ENCODE measurements at regions not wholly inside any gene's neighbourhood (a gene's known extent, or its start where the extent isn't known, plus 50 kb on each side); places are given as distances from the start of the nearest gene placed in this dataset.
"Not testable (repeated sequence)": the region's sequence is repeated elsewhere in the genome, so short reads cannot be mapped to it uniquely, and the experiment has no call there.

DNA sequence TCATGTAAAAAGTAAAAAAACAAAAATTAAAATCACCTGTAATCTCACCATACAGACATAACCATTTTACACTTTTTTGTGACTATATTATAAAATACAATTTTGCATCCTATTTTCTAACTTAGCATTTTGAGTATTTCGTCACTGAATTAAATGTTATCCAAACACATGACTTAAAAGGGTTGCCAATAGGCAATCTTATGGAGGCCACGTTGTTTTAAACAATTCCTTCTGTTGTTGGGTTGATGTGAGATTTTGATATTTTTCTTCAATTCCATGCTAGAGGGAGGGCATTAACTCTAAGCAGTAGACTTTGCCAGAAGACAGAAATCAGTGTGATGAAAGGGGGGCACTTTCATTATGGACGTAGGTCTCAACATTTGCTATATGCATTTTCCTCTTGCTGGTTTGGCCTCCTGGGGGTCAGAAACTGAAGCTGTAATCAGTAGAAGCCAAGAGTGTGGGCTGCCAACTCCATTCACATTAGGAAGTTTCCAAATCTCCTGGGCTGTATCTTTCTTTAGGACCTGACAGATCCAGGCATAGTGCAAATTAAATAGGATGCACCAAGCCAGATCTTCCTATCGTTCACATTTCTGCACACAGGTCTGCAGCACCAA is 614.2 kb upstream of the CLINT1 start:
- no peak for DNase-seq

DNA sequence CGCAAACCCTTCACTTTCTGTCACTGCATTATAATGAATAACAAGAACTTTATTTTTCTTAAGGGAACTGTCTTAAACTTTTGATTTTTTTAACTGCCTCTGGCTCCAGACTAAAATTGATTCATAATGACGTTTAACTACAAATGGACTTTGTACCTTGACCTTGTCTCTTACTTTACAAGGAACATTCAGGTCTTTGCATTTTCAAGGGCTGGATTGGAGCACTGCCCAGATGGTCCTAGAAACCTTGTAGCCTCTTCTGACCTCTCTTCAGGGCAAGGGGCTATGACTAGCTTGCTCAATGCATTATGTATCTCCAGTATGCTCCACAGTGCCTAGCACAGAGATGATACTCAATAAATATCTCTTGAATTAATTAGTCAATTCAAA is 612.6 kb upstream of the CLINT1 start:
- no peak for DNase-seq

DNA sequence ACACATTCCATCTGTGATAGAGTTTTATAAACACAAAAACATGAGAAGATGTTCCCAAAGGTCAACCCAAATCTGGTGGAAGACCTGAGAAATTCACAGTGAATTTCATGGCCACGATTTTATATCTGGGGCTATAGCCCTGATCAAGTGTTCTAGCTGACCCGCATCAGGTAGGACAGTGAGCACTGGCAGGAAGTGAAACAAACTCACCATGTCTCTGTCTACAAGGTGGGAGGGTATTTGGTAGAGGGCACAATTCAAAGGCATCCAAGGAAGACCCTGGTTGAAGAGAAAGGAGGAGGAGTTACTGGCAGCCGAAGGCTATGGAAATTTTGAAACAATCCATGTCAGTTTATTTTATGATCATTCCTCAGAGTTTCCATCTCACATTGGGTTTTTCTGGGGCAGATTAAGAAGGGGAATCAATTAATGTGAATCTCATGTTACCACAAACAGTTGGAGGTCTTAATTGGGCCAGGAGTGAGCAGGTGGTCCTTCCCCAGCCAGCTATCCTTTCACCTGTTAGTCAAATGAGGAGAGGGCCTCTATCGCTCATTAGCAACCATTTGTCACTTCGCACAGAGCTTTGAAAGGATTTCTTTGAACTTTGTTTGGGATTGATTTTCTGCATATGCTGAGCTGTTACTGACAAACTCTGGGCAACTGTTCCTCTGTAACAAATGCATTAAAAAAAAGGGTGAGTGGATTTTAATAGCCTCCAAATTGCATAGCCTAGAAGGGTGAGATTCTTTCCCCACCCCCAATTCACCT is 612.0 kb upstream of the CLINT1 start:
- DNase-seq, result no peak

DNA sequence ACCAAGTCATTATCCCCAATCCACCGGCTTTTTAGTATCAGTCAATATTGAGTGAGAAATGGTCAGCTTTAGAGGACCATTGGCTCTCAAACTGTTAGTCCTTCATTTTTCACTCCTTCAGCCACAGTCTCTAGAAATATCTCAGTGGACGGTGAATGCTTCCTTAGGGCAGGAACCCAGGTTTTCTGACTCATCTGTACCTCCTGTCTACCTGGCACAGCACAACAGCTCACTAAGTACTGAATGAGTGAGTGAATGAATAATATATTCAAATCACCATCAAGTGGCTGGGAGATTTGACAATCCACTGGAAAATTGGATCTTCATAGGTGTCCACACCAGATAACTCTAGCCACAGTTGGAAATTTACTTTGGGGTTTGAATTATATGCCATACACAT is 609.5 kb upstream of the CLINT1 start:
- no peak for DNase-seq

DNA sequence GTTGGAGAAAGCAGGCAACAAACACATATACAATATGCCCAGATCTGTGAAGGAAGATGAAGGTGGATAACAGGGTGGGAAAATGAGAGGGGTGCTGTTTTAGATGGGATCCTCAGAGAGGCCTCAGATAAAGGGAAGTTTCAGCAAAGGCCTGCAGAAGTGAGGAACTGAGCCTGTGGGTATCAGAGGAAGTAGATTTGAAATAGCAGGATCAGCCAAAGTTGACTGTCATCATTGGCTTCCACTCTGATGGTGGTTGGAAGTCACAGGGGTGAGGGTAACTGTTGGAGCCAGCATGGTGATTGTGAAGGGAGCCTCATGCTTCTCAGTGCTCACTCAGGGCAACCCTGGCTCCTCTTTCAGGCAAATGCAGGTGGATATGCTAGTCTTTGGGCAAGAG is 607.2 kb upstream of the CLINT1 start:
- DNase-seq, result no peak

DNA sequence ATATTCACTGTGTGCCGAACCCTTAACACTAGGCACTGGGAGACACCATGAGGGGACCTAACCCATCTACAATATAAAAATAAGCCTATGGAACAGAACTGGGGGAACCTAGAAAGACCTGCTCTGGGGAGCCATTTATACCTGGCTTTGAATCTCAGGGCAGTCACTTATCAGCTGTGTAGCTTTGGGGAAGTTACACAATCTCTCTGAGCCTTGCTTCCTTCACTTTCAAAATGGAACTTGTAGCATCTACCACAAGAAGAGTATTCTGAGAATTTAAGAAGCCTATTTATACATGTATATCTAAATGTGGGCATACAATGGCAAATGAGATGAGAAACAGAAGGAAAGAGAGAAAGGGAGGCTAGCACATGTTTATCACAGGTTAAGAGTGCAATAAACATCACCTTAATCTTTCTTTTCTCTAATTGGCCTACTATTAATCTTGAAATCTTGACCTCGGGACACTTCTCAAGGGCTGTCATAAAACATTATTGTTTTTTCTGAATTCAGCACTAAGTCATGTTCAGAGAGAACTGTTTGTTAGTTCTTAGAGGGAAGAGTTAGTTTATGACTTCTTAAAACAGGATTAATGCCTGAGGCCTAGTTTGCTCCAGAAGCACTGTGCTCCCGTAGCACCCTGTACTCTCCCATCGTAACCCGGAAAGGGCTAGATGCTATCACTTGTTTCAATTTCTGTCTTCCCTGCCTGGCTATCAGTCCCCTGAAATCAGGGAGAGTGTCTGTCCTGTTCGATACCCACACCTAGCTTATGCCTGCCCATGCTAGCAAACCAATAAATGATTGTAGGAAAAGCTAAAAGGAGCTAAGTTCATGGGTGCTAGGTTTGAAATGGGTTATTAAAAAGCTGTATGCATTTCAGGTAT is 606.4 kb upstream of the CLINT1 start:
- no peak for DNase-seq

DNA sequence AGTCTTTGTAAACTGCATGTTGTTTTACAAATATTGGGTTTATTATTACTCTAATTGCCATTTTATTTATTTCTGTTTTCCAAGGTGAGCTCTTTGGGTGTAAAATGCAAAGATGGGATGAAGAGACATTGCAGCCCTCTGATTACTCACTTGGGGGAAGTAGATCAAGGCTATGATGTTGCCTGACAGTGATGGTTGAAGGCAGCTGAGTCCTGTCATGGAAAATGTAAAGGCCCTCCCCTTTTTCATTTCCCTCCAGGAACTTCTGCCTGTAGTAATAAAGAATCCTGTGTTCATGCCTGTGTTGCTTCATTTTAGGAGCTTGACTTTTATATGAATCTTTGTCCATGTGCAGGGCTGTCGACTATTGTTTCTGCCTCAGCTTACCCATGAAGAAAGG is 605.4 kb upstream of the CLINT1 start:
- DNase-seq, result no peak

DNA sequence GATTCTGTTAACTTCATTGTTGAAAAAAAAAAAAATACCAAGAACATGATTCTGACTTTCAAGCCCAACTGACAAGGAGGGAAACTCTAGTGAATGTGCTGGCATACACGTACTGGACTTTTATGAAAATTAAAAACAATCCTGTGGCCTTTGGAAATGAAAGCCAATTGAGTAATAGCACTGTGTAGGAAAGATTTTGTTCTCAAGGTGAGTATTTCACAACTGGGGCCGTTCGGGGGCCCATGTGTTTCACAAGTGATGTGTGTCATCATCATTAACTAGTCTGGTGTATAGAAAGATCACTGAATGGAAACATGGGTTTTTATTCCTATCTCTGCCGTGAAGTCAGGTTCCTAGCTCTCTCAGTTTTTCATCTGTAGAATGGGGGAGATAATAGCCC is 605.0 kb upstream of the CLINT1 start:
- no peak for DNase-seq

DNA sequence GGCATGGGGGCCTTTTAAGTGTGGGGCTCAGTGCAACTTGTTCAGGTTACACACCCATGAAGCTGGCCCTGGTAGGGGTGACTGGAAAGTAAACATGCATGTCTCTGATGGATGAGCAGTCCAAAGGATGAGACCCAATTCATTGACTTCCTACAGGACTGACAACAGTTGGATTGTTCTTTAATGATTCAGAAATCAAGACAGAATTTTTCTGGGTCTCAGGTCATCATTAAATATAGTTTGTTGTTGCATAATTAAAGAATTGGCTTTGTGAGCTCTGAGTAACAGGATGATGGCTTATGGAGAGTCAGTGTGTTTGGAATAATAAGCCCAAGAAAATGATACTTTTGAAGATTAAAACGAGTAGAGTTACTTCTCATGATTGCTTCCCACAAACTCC is 604.2 kb upstream of the CLINT1 start:
- no peak for DNase-seq

DNA sequence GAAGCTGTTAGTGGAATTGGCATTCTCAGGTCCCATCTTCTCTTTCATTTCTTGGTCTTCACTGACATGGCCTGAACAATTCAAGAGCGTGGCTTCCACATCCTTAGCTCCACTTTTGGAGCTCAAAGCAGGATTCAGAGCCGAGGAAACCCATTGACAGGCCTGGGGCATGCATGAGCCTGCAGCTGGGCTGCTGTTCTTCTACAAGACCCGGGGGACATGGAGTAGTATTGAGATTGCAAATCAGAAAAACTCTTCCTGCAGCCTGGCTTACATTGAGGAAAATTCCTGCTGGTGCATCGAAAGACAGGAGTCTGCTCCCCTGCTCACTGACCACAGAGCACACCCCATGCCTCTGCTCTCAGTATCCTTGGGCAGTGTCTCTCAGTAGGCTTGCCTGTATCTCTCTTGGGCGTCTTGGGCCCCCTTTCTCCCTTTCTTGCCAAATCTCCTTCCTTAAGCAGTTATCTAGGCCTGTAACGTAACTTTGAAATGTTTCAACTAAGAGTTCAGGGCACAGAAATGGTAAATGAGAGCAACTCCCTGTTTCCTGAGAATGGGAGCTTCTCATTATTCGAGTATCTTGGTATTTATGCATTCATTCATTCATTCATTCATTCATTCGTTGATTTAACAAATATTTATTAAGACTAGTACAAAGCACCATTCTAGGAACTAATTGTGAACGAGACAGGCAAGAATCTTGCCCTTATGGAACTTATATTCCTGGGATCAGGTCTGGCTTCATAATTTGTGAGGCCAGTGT is 603.6 kb upstream of the CLINT1 start:
- no peak for DNase-seq

DNA sequence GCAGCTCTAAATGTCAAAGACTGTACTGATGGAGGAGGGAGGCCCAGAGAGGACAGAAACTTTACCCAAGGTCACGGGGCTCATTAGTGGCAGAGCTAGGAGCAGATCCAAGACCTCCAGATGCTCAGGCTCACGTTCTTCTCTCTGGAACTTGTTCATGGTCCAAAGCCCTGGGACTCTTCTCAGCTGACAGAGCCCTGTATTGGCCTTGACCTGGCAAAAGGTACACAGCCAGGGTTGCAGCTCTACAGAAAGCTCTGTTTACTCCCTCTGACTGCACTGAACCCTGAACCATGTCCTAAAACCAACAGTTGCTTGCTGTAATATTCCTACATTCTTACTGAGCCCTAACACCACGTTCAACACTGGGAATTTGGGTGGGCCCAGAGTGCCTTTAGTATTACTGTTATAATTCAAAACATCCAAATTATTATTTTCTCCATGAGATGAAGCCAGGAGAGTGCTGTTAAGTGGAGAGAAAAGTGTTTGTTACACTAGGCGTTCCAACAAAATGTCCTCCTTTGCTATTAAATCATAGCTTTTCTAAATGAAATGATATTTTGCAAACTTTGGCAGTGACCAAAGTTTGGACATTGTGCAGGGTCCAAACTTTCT is 602.4 kb upstream of the CLINT1 start:
- DNase-seq, result no peak

DNA sequence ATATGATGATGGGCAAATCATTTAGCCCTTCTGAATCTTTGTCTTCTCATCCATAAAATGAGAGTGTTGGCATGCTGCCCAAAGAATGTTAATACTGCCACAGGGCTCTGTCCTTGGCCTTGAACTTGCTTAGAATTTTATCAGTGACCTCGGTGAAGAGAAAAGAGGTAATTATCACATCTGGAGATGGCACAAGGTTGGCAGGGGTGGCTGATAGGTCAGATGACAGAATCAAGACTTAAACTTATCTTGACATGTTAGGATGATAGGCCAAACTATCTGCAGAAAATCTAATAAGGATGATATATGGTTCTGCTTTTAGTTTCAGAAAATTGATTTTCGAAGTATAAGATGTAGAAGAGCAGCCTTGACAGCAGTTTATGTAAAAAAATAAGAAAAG is 599.1 kb upstream of the CLINT1 start:
- no peak for DNase-seq

DNA sequence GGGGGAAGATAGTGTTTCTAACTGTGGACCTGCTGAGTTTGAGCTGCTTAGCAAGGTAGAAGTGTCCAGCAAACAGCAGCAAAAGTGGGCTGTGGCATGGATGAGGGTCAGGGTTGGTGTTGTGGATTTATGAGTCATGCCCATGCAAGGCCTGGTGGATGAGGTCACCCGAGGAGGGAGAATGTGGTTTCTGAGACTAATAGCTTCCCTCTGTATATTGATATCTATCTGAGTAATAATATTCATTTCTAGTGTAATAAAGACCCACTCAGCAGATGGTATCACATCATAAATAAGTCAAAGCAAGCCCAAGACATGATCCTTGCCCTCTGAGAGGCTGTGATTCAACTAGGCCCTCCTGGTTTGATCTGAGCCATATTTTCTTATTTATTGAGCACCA is 597.8 kb upstream of the CLINT1 start:
- peak; percentile 78 for DNase-seq

DNA sequence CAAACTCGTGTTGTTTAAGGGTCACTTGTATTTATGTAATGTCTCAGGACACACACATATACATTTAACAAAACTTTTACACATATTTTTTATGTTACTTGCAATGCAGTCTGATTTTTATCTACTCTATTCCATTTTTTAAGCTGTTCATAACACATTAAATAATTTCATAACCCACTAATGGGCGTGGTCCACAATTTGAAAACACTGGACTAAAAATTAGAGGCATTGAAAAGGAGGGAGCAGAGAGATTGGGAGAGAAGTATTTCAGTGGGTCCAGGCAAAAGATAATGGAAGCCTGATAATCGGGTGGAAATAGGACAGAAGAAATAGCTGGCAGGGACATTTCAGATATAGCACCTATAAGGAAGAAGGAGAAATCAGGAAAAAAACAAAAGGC is 597.3 kb upstream of the CLINT1 start:
- DNase-seq, result no peak

DNA sequence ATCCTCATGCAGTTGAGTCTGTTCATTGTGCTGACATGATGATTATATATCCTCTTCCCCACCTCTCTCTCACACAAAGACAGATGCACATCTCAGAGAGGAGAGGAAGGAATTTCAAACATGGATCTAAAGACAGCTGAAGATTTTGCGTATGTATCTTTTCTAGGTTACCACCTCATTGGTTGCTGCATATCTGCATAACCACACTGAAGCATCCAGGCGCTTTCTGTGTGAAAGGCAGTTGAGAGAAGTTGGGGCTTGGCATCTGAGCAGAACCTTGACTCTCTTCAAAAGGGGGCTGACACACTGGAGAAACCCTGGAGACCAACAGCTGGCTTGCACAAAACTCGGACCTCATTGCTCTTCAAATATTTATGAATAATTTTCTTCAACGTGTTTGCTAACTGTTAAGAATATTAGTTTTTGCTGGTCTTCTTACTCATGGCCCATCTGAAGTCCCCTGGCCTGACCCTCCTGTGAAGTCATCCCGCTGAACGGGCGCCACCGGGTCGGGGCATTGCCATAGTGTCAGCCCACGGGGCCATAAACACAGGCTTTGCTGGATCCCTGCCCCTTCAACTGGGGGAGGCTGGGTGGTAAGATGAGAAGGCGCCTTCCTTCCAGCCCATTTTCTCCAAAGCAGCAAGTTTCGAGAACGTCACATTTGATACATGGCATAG is 593.2 kb upstream of the CLINT1 start:
- no peak for DNase-seq

DNA sequence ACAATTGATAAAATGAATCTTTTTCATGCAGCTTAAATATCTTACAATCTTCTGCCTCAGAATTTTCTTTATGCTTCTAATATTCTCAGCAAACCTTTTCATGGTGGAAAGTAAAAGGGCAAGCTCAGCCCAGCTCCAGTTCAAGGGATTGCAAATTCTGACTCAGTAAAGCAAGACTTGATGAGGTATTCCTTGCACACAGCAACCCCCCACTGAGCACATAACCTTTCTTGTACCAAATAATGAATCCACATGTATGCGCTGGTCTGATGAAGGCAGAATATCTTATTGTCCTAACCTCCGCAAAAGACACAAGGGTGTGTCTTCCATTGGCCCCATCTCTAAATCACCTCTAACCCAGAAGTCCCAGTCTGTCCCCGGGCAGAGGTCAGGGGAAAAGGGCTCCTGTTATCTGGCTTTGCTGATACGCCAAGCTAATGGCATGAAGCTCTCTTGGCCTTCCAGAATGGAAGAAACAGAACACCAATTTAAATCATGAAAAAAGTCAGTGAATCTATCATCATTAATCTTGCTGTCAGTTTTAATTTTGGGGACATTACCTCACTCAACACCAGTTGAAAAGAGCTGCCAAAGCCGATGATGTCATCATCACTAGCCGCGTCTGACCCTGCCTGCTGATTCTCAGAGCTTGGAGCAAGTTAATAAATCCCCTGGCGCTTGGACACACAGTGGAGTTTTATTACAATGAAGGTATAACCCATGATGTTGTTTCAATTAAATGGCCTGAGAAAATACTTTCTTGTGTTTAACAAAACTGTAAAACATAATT is 592.5 kb upstream of the CLINT1 start:
- DNase-seq, result no peak

DNA sequence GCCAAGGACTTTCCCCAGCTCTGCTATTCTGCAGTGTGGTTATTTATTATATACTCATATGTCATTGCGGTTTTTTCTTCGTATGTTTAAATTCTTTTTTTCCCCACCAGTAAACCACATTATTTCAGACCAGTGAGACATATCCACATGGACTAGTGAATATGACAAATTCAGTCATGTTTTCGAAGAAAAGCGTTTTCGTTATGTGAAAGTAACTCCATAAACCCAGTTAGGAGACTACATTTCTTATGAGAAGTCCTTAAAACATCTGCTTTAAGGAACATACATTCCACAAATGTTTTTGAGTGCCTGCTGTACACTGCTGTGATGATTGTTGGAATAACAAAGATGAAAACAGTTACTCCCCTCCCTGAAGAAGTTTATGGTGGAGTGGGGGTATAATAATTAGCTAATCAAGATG is 591.8 kb upstream of the CLINT1 start:
- DNase-seq, result no peak

DNA sequence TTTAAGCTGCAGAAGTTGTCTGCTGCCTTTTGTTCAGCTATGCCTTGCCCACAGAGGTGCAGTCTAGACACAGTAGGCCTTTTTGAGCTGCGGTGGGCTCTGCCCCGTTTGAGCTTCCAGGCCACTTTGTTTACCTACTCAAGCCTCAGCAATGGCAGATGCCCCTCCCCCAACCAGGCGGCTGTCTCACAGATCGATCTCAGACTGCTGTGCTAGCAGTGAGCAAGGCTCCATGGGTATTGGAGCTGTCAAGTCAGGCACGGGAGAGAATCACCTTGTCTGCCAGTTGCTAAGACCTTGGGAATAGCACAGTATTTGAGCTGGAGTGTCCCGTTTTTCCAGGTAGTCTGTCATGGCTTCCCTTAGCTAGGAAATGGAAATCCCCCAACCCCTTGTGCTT is 587.8 kb upstream of the CLINT1 start:
- not testable (repeated sequence) for DNase-seq

DNA sequence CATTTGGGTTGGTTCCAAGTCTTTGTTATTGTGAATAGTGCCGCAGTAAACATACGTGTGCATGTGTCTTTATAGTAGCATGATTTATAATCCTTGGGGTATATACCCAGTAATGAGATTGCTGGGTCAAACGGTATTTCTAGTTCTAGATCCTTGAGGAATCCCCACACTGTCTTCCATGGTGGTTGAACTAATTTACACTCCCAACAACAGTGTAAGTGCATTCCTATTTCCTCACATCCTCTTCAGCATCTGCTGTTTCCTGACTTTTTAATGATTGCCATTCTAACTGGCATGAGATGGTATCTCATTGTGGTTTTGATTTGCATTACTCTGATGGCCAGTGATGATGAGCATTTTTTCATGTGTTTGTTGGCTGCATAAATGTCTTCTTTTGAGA is 580.3 kb upstream of the CLINT1 start:
- not testable (repeated sequence) for DNase-seq

DNA sequence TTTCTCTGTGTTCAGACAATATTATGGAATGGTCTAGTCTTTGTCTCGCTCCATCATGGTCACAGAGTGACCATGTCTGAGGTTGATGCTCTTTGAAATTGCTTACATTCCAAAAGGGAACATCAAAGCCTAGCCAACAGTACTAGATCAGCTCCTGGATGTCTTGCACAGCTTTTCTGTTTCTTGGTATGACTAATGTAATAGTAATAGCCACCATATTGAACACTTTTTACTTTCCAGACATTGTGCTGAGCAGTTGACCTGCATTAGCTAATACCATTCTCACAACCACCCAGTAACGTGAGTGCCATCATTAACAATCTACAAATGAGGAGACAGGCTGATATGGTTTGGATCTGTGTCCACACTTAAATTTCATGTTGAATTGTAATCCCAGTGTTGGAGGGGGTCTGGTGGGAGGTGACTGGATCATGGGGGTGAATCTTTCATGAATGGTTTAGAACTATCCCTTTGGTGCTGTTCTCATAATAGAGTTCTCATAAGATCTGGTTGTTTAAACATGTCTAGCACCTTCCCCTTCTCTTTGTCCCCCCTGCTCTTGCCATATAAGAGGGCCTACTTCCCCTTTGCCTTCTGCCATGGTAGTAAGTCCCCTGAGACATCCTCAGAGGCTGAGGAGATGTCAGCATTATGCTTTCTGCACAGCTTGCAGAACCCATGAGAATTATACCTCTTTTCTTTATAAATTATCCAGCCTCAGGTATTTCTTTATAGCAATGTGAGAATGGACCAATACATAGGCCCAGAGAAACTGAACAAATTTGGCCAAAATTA is 577.5 kb upstream of the CLINT1 start:
- no peak for DNase-seq

Data from amniotic stem cell (primary cell).